ENCODE measurements at regions not wholly inside any gene's neighbourhood (a gene's known extent, or its start where the extent isn't known, plus 50 kb on each side); places are given as distances from the start of the nearest gene placed in this dataset.

- TF ChIP-seq, protein P1, sequence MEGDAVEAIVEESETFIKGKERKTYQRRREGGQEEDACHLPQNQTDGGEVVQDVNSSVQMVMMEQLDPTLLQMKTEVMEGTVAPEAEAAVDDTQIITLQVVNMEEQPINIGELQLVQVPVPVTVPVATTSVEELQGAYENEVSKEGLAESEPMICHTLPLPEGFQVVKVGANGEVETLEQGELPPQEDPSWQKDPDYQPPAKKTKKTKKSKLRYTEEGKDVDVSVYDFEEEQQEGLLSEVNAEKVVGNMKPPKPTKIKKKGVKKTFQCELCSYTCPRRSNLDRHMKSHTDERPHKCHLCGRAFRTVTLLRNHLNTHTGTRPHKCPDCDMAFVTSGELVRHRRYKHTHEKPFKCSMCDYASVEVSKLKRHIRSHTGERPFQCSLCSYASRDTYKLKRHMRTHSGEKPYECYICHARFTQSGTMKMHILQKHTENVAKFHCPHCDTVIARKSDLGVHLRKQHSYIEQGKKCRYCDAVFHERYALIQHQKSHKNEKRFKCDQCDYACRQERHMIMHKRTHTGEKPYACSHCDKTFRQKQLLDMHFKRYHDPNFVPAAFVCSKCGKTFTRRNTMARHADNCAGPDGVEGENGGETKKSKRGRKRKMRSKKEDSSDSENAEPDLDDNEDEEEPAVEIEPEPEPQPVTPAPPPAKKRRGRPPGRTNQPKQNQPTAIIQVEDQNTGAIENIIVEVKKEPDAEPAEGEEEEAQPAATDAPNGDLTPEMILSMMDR (IDR thresholded peaks at IDR 0.05) = no peak
- TF ChIP-seq, protein P2, sequence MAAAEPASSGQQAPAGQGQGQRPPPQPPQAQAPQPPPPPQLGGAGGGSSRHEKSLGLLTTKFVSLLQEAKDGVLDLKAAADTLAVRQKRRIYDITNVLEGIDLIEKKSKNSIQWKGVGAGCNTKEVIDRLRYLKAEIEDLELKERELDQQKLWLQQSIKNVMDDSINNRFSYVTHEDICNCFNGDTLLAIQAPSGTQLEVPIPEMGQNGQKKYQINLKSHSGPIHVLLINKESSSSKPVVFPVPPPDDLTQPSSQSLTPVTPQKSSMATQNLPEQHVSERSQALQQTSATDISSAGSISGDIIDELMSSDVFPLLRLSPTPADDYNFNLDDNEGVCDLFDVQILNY (CRISPR knock-in tag; IDR thresholded peaks at IDR 0.05) = no peak
- TF ChIP-seq, protein P3, sequence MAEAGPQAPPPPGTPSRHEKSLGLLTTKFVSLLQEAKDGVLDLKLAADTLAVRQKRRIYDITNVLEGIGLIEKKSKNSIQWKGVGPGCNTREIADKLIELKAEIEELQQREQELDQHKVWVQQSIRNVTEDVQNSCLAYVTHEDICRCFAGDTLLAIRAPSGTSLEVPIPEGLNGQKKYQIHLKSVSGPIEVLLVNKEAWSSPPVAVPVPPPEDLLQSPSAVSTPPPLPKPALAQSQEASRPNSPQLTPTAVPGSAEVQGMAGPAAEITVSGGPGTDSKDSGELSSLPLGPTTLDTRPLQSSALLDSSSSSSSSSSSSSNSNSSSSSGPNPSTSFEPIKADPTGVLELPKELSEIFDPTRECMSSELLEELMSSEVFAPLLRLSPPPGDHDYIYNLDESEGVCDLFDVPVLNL (CRISPR knock-in tag; IDR thresholded peaks at IDR 0.05; ENCODE audit: borderline replicate concordance, low read depth) = no peak
- TF ChIP-seq ESRRA (CRISPR knock-in tag; IDR thresholded peaks at IDR 0.05; ENCODE audit: borderline replicate concordance) (no peak), ZBTB21 (CRISPR knock-in tag; IDR thresholded peaks at IDR 0.05; ENCODE audit: borderline replicate concordance) (no peak), USF2 (CRISPR knock-in tag; IDR thresholded peaks at IDR 0.05) (no peak), CREM (CRISPR knock-in tag; IDR thresholded peaks at IDR 0.05) (no peak), AFF4 (CRISPR knock-in tag; IDR thresholded peaks at IDR 0.05; ENCODE audit: borderline replicate concordance) (no peak)
- TF ChIP-seq, protein P4, sequence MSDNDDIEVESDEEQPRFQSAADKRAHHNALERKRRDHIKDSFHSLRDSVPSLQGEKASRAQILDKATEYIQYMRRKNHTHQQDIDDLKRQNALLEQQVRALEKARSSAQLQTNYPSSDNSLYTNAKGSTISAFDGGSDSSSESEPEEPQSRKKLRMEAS (CRISPR knock-in tag; IDR thresholded peaks at IDR 0.05) = no peak
These were observed 912.3 kb downstream of the KCNJ2 start for GRCh38 chr17:71081666-71082065.
